GM18502 (cell line): ENCODE measurements at regions not wholly inside any gene's neighbourhood (a gene's known extent, or its start where the extent isn't known, plus 50 kb on each side); places are given as distances from the start of the nearest gene placed in this dataset.
"Not testable (repeated sequence)": the region's sequence is repeated elsewhere in the genome, so short reads cannot be mapped to it uniquely, and the experiment has no call there.

Experiments
- ATAC-seq: cut with Tn5 transposase; IDR thresholded peaks from one replicate; pipeline ENCODE4 v1.9.1; 2021; ENCODE audit warnings: mild to moderate bottlenecking; ENCODE audit not compliant: unreplicated experiment, poor library complexity

GRCh38 chr10:65416094-65416493, 1509.7 kb upstream of the LRRTM3 start:
- no peak for ATAC-seq

- ATAC-seq = no peak
Observed at GRCh38 chr10:65419629-65420028, 1506.2 kb upstream of the LRRTM3 start.

DNA sequence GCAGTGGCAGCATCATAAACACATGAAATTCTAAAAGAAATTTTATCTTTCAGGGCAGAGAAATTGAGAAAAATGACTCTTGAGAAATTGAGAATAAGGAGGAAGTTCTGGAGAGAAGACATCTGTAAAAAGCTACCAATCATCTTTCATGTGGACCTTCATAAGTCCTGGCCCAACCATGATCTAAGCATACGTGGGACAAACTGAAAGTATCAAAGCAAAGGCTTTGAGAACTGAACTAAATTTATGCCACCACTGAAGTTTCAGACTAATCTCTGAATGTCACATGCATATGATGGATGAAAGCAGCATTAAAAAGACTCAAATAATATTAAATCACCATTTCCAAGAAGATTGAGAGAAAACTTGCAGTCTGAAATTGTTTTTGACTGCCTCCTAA, 1502.8 kb upstream of the LRRTM3 start:
- ATAC-seq = no peak

DNA sequence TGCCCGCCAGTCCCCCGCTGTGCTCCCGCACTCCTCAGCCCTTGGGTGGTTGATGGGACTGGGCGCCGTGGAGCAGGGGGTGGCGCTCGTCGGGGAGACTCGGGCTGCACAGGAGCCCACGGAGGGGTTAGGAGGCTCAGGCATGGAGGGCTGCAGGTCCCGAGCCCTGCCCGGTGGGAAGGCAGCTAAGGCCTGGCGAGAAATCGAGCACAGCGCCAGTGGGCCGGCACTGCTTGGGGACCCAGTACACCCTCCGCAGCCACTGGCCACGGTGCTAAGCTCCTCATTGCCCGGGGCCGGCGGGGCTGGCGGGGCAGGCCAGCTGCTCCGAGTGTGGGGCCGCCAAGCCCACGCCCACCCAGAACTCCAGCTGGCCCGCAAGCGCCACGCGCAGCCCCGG, 1496.5 kb upstream of the LRRTM3 start:
- ATAC-seq = not testable (repeated sequence)

GRCh38 chr10:65430979-65431378, 1494.9 kb upstream of the LRRTM3 start:
- peak; percentile 85 for ATAC-seq

DNA sequence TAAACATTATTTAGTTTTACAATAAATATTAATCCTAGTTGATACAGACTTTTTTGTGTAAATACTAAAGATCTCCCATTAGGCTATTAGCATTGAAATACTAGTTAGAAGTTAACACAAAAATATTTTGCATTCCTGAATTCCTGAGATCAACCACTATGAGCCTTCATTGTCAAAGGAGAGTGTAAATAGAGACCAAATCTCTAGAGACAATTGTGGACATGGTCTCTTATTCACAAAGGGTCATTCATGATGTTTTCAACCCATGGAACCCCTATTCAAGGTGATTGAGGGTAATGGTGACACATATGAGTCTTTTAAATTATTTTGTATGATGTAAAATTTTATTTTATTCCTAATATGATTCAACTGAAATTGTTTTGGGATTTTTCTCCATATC, 1454.8 kb upstream of the LRRTM3 start:
- no peak for ATAC-seq

DNA sequence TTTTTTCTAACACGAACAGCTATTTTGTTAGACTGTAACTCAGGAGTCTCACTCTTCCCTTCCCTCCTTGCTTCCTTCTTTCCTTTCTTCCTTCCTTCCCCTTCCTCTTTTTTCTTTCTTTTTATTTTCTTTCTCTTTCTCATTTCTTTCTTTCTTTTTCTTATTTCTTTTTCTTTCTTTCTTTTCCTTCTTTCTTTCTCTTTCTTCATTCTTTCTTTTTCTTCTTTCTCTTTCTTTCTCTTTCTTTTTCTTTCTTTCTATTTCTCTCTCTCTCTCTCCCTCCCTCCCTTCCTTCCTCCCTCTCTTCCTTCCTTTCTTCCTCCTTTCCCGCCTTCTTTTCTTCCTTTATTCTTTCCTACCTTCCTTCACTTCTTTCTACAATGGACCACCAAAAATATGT, 1443.0 kb upstream of the LRRTM3 start:
- ATAC-seq = no peak

GRCh38 chr10:65491799-65492198, 1434.0 kb upstream of the LRRTM3 start:
- ATAC-seq = no peak

DNA sequence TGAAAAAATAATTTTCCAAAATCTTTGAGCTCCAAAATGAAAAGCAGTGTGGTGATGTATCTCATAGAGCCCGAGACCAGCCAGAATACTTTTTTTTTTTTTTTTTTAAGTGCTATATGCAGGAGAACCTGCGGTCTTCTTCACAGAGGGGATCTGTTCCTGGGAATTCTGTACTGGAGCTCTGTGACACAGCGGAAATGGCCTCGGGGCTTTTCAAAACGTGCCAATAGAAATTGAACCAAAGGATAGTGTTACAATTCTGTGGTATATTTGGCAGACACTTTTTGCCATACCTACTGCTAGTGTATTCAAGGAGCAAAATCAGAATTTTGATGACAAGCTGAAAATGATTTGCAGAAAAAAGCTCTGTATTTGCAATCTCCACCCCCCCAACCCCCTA, 1429.3 kb upstream of the LRRTM3 start:
- ATAC-seq = no peak

GRCh38 chr10:65497837-65498236, 1428.0 kb upstream of the LRRTM3 start:
- no peak for ATAC-seq

- no peak for ATAC-seq
Observed at GRCh38 chr10:65500716-65501115, 1425.1 kb upstream of the LRRTM3 start.

GRCh38 chr10:65501259-65501658, 1424.6 kb upstream of the LRRTM3 start:
- ATAC-seq = peak; percentile 47

DNA sequence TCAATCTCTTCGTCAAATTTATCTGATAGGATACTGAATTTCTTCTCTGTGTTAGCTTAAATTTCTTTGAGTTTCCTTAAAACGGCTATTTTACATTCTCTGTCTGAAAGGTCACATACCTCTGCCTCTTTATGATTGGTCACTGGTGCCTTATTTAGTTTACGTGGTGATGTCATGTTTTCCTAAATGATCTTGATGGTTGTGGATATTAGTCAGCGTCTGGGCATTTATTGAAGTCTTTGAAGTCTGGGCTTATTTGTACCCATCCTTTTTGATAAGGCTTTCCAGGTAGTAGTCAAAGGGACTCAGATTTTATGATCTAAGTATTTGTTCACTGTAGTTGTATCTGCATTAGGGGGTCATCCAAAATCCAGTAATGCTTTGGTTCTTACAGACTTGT, 1407.5 kb upstream of the LRRTM3 start:
- no peak for ATAC-seq

GRCh38 chr10:65528986-65529385, 1396.8 kb upstream of the LRRTM3 start:
- no peak for ATAC-seq

DNA sequence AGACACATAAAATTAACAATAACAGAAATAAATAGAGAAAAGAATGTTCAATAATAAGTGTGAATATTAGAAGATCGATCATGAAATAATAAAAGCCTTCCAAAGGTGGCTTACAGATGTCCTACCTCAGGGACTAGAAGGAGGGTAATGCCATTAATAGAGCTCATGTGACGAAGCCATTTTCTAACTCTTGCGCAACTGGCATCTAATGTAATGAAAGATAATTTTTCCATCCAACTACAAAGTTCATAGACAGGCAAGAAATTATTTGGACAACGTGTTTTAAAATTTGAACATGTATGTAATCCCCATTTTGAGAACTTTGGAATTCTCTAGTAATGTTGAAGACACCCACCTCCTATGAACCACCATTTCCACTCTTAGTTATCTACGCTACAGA, 1394.3 kb upstream of the LRRTM3 start:
- ATAC-seq = no peak

- ATAC-seq = no peak
Observed at GRCh38 chr10:65534771-65535170, 1391.1 kb upstream of the LRRTM3 start.

DNA sequence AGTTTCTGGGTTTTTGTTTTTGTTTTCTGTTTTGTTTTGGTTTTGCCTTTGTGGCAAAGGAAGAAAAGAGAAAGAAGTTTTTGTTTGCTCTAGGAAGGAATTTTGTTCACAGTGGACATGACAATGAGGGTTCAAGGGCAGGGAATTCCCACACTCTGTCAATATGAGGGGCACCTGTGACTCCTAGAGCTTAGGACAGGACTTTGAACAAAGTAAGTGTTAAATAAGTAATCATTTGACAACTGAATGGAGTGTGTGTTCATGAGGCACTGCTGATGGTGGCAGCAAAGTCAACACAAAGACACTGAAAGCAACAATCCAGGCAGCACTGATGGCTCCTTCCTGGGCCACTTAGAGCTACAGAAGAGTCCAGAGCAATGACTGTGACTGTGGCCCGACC, 1381.1 kb upstream of the LRRTM3 start:
- no peak for ATAC-seq

DNA sequence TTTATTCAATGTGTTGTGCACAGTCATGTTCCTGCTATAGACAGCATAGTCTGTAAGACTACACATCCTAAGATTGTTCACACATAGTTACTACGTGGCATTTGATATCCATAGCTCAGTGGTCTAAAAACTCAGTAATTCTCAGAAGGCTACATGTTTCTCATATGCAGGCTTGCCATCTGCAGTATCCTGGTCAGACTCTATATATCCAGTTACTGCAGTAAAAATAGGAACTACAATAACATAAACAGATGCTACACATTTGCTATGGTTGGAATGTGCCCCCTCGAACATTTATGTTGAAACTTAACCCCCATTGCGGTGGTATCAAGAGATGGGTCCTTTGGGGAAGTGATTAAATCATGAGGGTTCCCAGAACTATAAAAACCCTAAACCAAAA, 1377.8 kb upstream of the LRRTM3 start:
- no peak for ATAC-seq

- no peak for ATAC-seq
Observed at GRCh38 chr10:65550761-65551160, 1375.1 kb upstream of the LRRTM3 start.

- ATAC-seq = no peak
Observed at GRCh38 chr10:65555192-65555591, 1370.6 kb upstream of the LRRTM3 start.

DNA sequence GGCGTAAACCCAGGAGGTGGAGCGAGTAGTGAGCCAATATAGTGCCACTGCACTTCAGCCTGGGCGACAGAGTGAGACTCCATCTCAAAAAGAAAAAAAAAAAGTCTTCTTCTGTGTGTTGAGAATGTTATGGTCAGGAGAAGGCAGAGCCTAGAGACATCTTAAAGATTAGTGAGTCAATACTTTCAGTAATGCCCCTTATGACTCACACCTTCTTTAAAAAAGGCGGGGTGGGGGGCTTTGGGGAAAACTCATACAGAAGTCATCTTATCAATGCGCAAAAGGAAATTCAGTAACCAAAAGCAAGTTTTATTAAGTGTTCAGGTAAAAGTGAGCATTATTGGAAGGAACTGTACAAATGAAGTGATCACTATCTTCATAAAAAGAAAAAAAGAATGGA, 1369.8 kb upstream of the LRRTM3 start:
- no peak for ATAC-seq

DNA sequence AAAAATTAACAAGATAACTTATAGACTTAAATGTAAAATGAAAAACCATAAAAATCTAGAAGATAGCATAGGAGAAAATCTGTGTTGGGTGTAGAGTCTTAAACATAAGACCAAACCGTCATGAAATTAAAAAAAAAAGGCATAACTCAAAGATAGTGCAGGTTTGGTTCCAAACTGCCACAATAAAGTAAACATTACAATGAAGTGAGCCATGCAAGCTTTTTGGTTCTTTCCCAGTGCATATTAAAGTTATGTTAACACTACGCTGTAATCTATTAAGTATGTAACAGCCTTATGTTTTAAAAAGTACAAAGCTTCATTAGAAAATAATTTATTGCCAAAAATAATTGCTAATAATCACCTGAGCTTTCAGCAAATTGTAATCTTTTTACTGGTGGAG, 1366.5 kb upstream of the LRRTM3 start:
- no peak for ATAC-seq

GRCh38 chr10:65565246-65565645, 1360.6 kb upstream of the LRRTM3 start:
- peak; percentile 52 for ATAC-seq
